Neuronal stem cell (in vitro differentiated cells): ENCODE measurements at regions not wholly inside any gene's neighbourhood (a gene's known extent, or its start where the extent isn't known, plus 50 kb on each side); places are given as distances from the start of the nearest gene placed in this dataset.

ENCODE experiments used
- DNase-seq: peaks from one replicate; pipeline ENCODE4 v3.0.0-alpha.2; 2013; ENCODE audit warnings: low spot score
- H2AFZ ChIP-seq: one replicate; pipeline ENCODE4 v1.6.1; 2013; ENCODE audit warnings: mild to moderate bottlenecking, low read length, inconsistent platforms
- H2AK5ac ChIP-seq: 2 replicates; pipeline ENCODE4 v1.6.1; 2013; ENCODE audit warnings: low read depth, mild to moderate bottlenecking, inconsistent platforms, low read length, moderate library complexity, mixed read lengths
- H2BK120ac ChIP-seq: 2 replicates; pipeline ENCODE4 v1.6.1; 2013; ENCODE audit warnings: low read depth, mild to moderate bottlenecking, inconsistent platforms, low read length, moderate library complexity, mixed read lengths
- H2BK12ac ChIP-seq: one replicate; pipeline ENCODE4 v1.6.1; 2013; ENCODE audit warnings: low read length, inconsistent platforms
- H2BK15ac ChIP-seq: 2 replicates; pipeline ENCODE4 v1.6.1; 2013; ENCODE audit warnings: mild to moderate bottlenecking, low read length, inconsistent platforms, mixed read lengths
- H2BK5ac ChIP-seq: one replicate; pipeline ENCODE4 v1.6.1; 2013; ENCODE audit warnings: inconsistent platforms, mild to moderate bottlenecking, low read length, moderate library complexity
- H3K14ac ChIP-seq: one replicate; pipeline ENCODE4 v1.6.1; 2013; ENCODE audit warnings: low read length, inconsistent platforms
- H3K18ac ChIP-seq: 2 replicates; pipeline ENCODE4 v1.6.1; 2013; ENCODE audit warnings: low read length, inconsistent platforms
- H3K23ac ChIP-seq: 2 replicates; pipeline ENCODE4 v1.6.1; 2013; ENCODE audit warnings: low read depth, mild to moderate bottlenecking, mixed read lengths, low read length, inconsistent platforms; ENCODE audit not compliant: poor library complexity
- H3K27ac ChIP-seq: replicated peaks from 3 replicates; pipeline ENCODE4 v1.5.1; 2013; ENCODE audit warnings: low read length, inconsistent platforms
- H3K27me3 ChIP-seq, 3 experiments: 2 replicates each; pipeline ENCODE4 v1.6.1; 2013; ENCODE audit warnings: low read length in 3 of 3, mild to moderate bottlenecking in 2 of 3, inconsistent platforms in 1 of 3, low read depth in 1 of 3, mixed read lengths in 1 of 3, moderate library complexity in 1 of 3; ENCODE audit not compliant: control insufficient read depth in 3 of 3, insufficient read depth in 3 of 3
- H3K36me3 ChIP-seq, 2 donors: replicated peaks in 1 of 2; 2 replicates each; pipeline ENCODE4 v1.6.1; 2013; ENCODE audit warnings: low read length in 2 of 2; ENCODE audit not compliant: control insufficient read depth in 2 of 2, insufficient read depth in 2 of 2
- H3K4ac ChIP-seq: 2 replicates; pipeline ENCODE4 v1.6.1; 2013; ENCODE audit warnings: inconsistent platforms, mild to moderate bottlenecking, low read length, moderate library complexity
- H3K4me1 ChIP-seq, 2 donors: 1 replicate in 1 of 2; 2 replicates in 1 of 2; pipeline ENCODE4 v1.6.1; 2013; ENCODE audit warnings: low read length in 2 of 2, low read depth in 1 of 2; ENCODE audit not compliant: control insufficient read depth in 2 of 2, insufficient read depth in 1 of 2
- H3K4me2 ChIP-seq: one replicate; pipeline ENCODE4 v1.6.1; 2013; ENCODE audit warnings: mild to moderate bottlenecking, low read length, inconsistent platforms; ENCODE audit not compliant: insufficient read depth, poor library complexity, severe bottlenecking
- H3K4me3 ChIP-seq, 2 donors: 2 replicates each; pipeline ENCODE4 v1.5.1; 2013; ENCODE audit warnings: low read length in 2 of 2, mild to moderate bottlenecking in 2 of 2, inconsistent platforms in 1 of 2, moderate library complexity in 1 of 2
- H3K79me1 ChIP-seq: one replicate; pipeline ENCODE4 v1.6.1; 2013; ENCODE audit warnings: low read depth, mild to moderate bottlenecking, inconsistent platforms, low read length, moderate library complexity
- H3K9ac ChIP-seq: one replicate; pipeline ENCODE4 v1.6.1; 2013; ENCODE audit warnings: mild to moderate bottlenecking, low read depth, low read length, inconsistent platforms; ENCODE audit not compliant: poor library complexity
- H3K9me3 ChIP-seq, 2 donors: replicated peaks in 1 of 2; 2 replicates each; pipeline versions ENCODE3 to v1.6.1; 2013; ENCODE audit warnings: low read length in 2 of 2, mild to moderate bottlenecking in 2 of 2, inconsistent platforms in 1 of 2, low read depth in 1 of 2, mixed read lengths in 1 of 2, moderate library complexity in 1 of 2; ENCODE audit not compliant: control insufficient read depth in 2 of 2, insufficient read depth in 1 of 2
- H4K8ac ChIP-seq: one replicate; pipeline ENCODE4 v1.6.1; 2013; ENCODE audit warnings: low read depth, mild to moderate bottlenecking, inconsistent platforms, low read length, moderate library complexity
- H4K91ac ChIP-seq: one replicate; pipeline ENCODE4 v1.6.1; 2013; ENCODE audit warnings: low read length, low read depth, mild to moderate bottlenecking, inconsistent platforms; ENCODE audit not compliant: poor library complexity
- WGBS, 2 donors: extraction: QIAGEN DNeasy Blood & Tissue Kit; methylation state at CpG; one replicate each; pipeline ENCODE4 v1.1.7; 2013; ENCODE audit warnings: missing lambda C conversion rate in 2 of 2, mixed read lengths in 1 of 2; ENCODE audit not compliant: insufficient read length in 2 of 2, insufficient replicate concordance in 1 of 2; ENCODE audit errors: extremely low coverage in 2 of 2; 5-methylcytosine and 5-hydroxymethylcytosine counted together

GRCh38 chr10:111837985-111838384 lies 345.6 kb downstream of the GPAM start:
- no peak overlapping the region for H3K9ac ChIP-seq
- H2BK5ac ChIP-seq = no peak overlapping the region
- no peak for DNase-seq
- no peak overlapping the region for H3K18ac ChIP-seq
- no peaks in the 10 kb centered on the region for H3K27me3 ChIP-seq
- no CpG with 5 or more reads among the region's 2 CpGs for WGBS, 2 donors
- no peak overlapping the region for H3K27ac ChIP-seq
- H3K4me2 ChIP-seq = no peak overlapping the region
- no peak overlapping the region for H2BK12ac ChIP-seq
- no peak overlapping the region for H2BK15ac ChIP-seq
- H2AFZ ChIP-seq = no peak overlapping the region
- H3K36me3 ChIP-seq = no peaks in the 10 kb centered on the region
- no peak overlapping the region for H3K4me3 ChIP-seq
- H2BK120ac ChIP-seq = no peak overlapping the region
- H3K4ac ChIP-seq = no peak overlapping the region
- no peaks in the 10 kb centered on the region for H3K4me1 ChIP-seq
- H2AK5ac ChIP-seq = no peak overlapping the region
- H3K23ac ChIP-seq = no peak overlapping the region
- H4K8ac ChIP-seq = no peak overlapping the region
- H3K9me3 ChIP-seq = no peaks in the 10 kb centered on the region
- no peak overlapping the region for H3K14ac ChIP-seq
- H3K79me1 ChIP-seq = no peaks in the 10 kb centered on the region
- no peak overlapping the region for H4K91ac ChIP-seq

DNA sequence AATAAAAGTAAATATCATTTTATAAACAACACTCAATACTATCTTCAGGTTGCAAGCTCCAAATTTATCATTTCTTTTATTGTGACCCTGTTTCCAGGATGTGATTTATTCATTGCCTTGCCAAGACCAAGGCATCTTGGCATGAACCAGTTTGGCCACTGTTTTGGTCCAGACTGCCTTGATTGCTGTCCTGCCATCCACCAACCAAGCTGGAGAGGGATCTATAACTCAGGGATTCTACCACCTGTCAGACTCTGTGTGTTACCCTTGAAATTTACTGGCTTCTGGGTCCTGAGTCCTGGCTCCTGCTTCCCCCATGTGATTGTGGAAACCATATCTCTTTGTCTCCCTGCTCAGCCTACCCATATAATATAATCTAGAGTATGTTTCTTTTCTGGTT lies 343.0 kb downstream of the GPAM start:
- no peak overlapping the region for H3K4me3 ChIP-seq
- H2BK12ac ChIP-seq = no peak overlapping the region
- H4K91ac ChIP-seq = no peak overlapping the region
- H3K4me2 ChIP-seq = no peak overlapping the region
- H3K9ac ChIP-seq = no peak overlapping the region
- H3K4me1 ChIP-seq = no peaks in the 10 kb centered on the region
- H3K14ac ChIP-seq = no peak overlapping the region
- no peak overlapping the region for H4K8ac ChIP-seq
- no peak overlapping the region for H3K18ac ChIP-seq
- H3K79me1 ChIP-seq = no peaks in the 10 kb centered on the region
- no peak for DNase-seq
- no peaks in the 10 kb centered on the region for H3K27me3 ChIP-seq
- H3K27ac ChIP-seq = no peak overlapping the region
- no peak overlapping the region for H3K4ac ChIP-seq
- no peaks in the 10 kb centered on the region for H3K9me3 ChIP-seq
- H2AFZ ChIP-seq = no peak overlapping the region
- no peak overlapping the region for H2BK120ac ChIP-seq
- H2BK15ac ChIP-seq = no peak overlapping the region
- H2BK5ac ChIP-seq = no peak overlapping the region
- no peak overlapping the region for H3K23ac ChIP-seq
- H2AK5ac ChIP-seq = no peak overlapping the region
- no peaks in the 10 kb centered on the region for H3K36me3 ChIP-seq

DNA sequence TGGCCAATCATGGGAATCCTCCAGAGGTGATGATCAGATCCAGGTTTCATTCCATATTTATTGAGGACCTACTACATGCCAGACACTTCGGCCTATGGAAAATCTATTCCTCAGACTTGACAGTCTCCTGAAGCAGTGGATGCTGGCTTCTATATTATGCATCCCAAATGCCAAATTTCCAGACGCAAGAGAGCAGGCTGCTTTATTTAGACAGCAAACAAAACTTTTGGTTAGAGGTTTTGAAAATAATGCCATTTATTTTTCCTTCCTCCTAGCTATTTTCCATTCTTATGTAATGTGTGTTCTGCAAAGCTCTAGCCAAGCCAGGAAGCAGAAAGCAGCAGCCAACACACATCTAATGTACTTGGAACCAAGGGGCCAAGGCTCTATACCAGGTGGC lies 330.8 kb downstream of the GPAM start:
- no peak overlapping the region for H2BK12ac ChIP-seq
- no peak overlapping the region for H2AK5ac ChIP-seq
- no peak overlapping the region for H2AFZ ChIP-seq
- WGBS, 2 donors = no CpG with 5 or more reads among the region's 2 CpGs
- H3K9ac ChIP-seq = no peak overlapping the region
- H3K36me3 ChIP-seq = no peaks in the 10 kb centered on the region
- no peaks in the 10 kb centered on the region for H3K4me1 ChIP-seq
- no peak overlapping the region for H3K18ac ChIP-seq
- H3K14ac ChIP-seq = no peak overlapping the region
- H3K79me1 ChIP-seq = no peaks in the 10 kb centered on the region
- no peak overlapping the region for H3K4me3 ChIP-seq
- no peak overlapping the region for H3K4ac ChIP-seq
- H2BK120ac ChIP-seq = no peak overlapping the region
- no peak for DNase-seq
- no peak overlapping the region for H3K4me2 ChIP-seq
- no peak overlapping the region for H4K8ac ChIP-seq
- no peak overlapping the region for H2BK15ac ChIP-seq
- peaks cover 0 to 2% of the 10 kb centered on the region in 2 donors for H3K9me3 ChIP-seq
- no peak overlapping the region for H2BK5ac ChIP-seq
- H3K27me3 ChIP-seq = no peaks in the 10 kb centered on the region
- no peak overlapping the region for H3K27ac ChIP-seq
- no peak overlapping the region for H3K23ac ChIP-seq
- H4K91ac ChIP-seq = no peak overlapping the region

- H3K27me3 ChIP-seq = no peaks in the 10 kb centered on the region
- no peak overlapping the region for H4K91ac ChIP-seq
- no peaks in the 10 kb centered on the region for H3K79me1 ChIP-seq
- no peak overlapping the region for H3K9ac ChIP-seq
- WGBS, 2 donors = no CpG with 5 or more reads among the region's 3 CpGs
- H3K4me3 ChIP-seq = no peak overlapping the region
- H3K23ac ChIP-seq = no peak overlapping the region
- H3K9me3 ChIP-seq = no peaks in the 10 kb centered on the region
- no peak for DNase-seq
- H3K18ac ChIP-seq = no peak overlapping the region
- H3K36me3 ChIP-seq = no peaks in the 10 kb centered on the region
- peaks cover 0 to 1% of the 10 kb centered on the region in 2 donors for H3K4me1 ChIP-seq
- no peak overlapping the region for H3K27ac ChIP-seq
- no peak overlapping the region for H4K8ac ChIP-seq
- no peak overlapping the region for H2AK5ac ChIP-seq
- H3K4ac ChIP-seq = no peak overlapping the region
- no peak overlapping the region for H2BK15ac ChIP-seq
- H2BK12ac ChIP-seq = no peak overlapping the region
- H2BK5ac ChIP-seq = no peak overlapping the region
- H2AFZ ChIP-seq = no peak overlapping the region
- no peak overlapping the region for H2BK120ac ChIP-seq
- no peak overlapping the region for H3K4me2 ChIP-seq
- H3K14ac ChIP-seq = no peak overlapping the region
Measured at GRCh38 chr10:111856631-111857030, 326.9 kb downstream of the GPAM start.
